SIG-M5 treated with dmso at 0.1 percent for 504 hours (cell line): ENCODE measurements at regions not wholly inside any gene's neighbourhood (a gene's known extent, or its start where the extent isn't known, plus 50 kb on each side); places are given as distances from the start of the nearest gene placed in this dataset.

Experiments used
- DNase-seq: peaks from one replicate; lab custom pipeline; 2025; ENCODE audit not compliant: unreplicated experiment; lab: John Stamatoyannopoulos, UW

DNA sequence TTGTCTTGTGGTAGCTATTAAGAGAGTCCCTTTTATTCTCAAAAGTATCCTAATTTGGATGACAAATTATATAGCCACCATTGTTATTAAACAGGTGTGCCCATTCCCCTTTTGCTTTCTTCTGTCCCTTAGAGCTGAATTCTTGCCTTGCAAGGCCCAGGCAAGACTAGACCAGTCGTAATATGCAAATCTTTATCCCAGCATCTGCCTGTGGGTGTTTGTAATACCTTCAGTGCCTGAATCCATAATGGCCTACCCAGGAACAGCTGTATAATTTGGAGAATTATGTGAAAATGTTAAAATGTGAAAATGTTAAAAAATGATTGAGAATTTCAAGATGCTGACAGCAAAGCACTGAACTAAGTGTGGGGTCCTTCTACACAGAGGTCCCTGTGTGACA is 403.0 kb upstream of the RBMS3 start:
- no peak for DNase-seq

DNA sequence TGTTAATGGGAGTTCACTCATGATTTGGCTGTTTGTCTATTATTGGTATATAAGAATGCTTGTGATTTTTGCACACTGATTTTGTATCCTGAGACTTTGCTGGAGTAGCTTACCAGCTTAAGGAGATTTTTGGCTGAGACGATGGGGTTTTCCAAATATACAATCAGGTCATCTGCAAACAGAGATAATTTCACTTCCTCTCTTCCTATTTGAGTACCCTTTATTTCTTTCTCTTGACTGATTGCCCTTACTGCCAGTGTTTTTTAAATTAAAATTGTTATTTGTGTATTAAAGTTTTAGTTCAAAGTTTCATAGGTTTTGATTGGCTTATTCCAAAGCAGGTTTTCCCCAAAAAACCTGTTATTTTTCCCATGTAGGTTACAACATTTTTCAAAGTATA is 390.5 kb upstream of the RBMS3 start:
- no peak for DNase-seq

DNA sequence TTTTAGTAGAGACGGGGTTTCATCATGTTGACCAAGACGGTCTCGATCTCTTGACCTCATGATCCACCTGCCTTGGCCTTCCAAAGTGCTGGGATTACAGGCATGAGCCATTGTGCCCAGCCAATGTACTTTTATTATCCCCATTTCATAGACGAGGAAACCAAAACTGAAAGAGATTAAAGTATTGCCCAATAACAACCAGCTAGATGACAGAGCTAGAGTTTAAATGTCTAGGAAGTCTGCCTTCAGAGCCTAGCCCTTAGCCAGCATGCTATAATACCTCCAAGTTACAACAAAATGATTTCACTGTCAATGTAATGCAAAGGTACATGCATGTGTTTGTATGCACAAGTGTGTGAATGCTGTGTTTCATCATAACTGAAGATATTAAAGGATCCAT is 389.4 kb upstream of the RBMS3 start:
- no peak for DNase-seq

DNA sequence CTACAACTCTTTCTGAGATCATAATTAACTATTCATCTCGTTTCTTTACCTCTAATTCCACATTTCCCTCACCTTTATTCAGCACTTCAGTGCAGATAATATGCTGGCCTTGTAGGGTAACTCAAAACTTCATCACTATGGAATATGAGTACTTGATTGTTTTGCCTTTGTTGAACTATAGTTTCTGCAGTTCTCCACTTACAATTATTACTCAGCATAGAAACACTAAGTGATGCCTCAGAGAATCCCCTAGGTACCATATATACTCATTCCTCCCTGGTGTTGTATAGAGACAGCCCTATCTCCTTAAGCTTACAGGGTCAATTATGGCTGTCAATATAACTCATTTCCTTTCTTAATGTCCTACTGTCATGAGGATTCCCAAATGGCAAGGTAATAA is 380.6 kb upstream of the RBMS3 start:
- DNase-seq: no peak

DNA sequence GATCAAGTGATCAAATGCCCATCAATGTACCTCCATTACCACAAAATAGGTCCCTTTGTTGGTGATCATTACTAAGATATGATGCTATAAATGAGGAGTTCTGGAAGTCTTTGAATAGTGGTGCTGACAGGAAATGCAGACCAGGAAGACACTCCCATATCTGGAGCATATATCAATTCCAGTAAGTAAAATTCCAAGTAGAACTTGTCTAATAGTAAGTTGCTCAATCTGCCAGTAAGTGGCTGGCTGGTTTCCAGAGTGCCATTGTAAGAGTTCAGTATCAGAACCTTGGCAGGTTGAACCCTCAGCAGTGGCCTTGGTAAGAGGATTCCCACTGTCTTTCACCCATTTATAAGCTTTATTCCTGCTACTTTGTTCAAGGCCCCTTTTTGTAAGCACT is 379.9 kb upstream of the RBMS3 start:
- DNase-seq: no peak

DNA sequence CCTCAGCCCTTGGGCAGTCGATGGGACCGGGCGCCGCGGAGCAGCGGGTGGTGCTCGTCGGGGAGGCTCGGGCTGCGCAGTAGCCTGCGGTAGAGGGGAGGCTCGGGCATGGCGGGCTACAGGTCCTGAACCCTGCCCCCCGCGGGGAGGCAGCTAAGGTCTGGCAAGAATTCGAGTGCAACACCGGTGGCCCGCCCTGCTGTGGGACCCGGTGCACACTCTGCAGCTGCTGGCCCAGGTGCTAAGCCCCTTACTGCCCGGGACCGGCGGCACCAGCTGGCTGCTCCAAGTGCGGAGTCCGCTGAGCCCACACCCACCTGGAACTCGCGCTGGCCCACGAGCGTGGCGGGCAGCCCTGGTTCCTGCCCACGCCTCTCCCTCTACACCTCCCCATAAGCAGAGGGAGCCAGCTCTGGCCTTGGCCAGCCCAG is 377.7 kb upstream of the RBMS3 start:
- no peak for DNase-seq

DNA sequence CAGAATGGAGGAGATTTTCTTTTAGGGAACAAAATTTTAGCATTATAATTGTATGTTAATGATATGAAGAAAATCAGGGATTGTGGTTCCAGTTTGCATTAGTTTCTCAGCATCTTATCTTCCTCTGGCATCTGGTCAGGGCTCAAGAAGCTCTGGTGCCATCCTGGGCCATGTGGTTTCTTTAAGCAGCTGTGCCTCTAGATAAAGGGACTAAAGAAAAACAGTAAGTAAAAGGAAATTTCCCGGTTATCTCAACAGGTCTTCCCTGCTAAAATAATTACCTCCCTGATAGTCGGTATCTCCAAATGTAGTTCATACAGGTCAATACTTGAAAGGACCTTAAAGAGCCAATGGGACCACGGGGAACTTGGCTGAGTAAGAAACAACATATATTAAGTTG is 375.1 kb upstream of the RBMS3 start:
- DNase-seq: no peak

DNA sequence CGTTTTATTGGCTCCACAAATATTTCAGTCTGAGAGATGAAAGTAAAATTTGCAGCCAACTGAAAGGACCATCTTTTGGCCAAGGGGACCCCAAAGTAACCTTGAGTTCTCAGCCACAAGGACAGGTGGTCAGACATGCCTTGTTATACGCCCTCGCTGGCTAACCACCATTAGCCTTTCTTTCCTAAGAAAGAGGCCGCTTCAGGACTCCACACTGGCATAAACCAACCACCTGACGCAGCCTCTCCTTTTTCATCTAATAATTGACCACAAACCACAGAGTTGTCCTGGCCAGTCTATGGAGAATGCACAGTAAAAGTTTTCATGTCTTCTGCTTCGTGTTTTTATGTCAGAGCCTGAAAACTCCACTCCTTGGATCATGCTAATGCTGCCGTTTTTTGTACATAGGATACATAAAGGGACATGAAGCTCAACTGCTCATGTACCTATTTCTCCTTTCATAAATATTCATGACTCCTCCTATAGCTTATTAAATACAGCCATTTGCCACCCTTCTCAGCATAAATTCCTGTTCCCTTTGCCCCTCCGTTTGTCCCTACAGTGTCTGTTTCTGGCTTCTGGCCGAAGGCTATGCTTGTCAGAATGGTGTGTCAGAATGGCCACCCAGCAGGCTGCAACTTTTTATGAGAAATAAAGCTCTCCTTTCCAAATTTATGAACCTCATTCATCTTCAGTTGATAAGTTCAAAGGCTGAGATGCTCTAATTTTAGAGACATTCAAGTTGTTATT is 374.1 kb upstream of the RBMS3 start:
- no peak for DNase-seq

DNA sequence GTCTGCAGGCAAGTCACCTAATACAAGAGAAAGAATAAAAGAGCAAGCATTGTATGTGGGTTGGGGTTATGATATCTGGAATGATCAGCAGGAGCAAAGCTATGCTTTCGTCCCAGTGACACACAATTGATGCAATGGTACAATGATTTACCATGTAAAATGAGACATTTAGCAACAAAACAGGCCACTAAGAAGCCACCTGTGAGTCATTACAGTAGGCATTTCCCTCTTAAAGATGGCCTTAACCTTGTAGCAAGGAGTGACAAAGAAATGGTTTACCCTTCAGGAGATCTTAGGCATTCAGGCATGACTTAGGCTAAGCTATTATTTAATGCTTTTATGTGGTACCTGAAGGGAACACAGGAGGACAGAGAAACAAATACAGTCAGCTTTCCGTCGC is 373.3 kb upstream of the RBMS3 start:
- no peak for DNase-seq

DNA sequence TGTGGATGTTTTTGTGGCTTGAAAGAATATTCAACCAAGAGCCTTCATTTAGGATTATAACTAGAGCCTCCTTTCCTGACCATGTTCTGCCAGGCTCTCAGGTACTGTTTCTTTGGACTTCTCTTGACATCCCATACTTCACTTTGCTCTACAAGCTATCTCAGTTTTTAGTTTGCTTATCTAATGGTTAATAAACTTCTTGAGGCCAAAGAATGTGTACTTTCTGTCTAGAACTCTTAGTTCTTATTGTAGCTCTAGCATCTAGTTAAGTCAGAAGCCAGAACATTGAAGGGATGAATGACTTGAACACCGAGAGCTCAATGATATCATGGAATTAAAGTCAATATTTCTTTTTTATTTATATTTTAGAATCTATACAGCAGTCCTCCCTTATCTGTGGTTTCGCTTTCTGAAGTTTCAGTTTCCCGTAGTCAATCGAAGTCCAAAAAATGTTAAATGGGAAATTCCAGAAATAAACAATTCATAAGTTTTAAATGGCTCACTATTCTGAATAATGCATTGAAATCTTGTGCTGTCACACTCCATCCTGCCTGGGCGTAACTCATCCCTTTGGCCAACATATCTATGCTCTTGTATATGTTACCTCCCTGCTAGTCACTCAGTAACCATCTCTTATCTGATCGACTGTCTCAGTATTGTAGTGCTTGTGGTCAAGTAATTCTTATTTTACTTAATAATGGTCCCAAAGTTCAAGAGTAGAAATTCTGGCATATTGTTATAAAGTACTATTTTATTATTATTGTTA is 368.6 kb upstream of the RBMS3 start:
- DNase-seq: no peak

DNA sequence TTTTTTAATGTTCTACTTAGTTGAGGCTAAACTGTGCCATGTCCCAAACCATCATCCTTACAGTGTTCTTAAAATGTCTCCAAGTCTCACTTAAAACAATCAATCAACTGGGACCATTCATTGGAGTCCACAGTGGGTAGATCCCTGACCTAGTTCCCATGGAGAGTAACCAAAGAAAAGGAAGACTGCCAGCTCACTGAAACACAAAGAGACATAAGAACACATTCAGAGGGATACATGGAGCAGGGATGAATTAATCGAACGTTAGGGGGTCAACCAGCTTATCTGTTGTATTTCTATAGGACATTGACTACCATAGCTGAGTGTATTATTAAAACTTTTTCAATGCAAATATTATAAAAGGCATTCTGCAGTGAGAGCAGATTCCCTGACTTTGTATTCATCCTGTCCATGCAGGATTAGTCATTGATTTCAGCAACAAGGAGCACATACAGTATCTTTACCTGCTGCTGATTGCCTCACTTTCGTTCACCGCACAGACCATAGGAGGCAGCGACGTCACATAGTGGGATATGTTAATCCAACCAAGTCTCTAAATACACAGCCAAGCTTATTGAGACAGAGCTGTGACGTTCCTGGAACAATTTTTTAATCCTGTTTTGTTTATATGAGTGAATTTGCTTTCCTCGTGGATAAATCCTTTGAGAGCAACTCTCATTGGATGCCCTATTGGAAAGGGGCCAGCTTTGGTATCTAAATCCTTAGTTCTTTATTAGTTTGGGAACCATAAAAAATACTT is 364.9 kb upstream of the RBMS3 start:
- no peak for DNase-seq

DNA sequence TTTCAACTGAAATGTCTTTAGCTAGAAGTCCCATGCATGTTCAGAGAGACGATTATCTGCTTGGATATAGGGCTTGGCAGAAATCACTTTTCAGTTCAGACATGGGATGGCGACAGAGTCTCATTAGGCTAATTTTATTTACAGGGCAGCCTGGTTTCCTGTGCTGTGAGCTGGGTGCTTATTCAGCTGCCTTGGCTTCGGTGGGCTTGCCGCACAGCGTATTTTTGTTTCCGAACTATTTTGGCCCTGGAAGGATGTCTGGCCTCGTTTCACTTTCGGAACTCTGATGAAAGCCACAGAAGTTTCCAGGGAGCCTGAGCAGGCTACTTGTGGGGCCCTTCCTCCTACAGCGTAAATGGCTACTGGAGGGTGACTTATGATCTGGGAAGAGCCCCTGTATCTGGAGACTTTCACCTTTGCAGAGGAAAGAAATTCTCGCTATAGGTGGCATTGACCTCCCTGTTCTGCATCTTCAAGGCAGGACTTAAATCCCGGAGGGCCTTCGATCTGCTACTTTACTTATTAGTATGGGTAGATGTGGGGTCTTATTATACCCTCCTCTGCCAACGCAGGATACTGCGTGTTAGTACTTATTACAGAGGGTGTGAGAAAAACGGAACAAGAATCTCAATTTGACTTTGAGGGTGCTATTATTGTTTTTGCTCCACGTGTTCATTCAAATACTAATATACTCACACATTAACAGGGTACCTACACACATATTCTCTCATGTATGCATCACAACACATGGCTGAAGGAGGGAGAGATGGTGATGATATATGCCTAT is 364.0 kb upstream of the RBMS3 start:
- DNase-seq: no peak

DNA sequence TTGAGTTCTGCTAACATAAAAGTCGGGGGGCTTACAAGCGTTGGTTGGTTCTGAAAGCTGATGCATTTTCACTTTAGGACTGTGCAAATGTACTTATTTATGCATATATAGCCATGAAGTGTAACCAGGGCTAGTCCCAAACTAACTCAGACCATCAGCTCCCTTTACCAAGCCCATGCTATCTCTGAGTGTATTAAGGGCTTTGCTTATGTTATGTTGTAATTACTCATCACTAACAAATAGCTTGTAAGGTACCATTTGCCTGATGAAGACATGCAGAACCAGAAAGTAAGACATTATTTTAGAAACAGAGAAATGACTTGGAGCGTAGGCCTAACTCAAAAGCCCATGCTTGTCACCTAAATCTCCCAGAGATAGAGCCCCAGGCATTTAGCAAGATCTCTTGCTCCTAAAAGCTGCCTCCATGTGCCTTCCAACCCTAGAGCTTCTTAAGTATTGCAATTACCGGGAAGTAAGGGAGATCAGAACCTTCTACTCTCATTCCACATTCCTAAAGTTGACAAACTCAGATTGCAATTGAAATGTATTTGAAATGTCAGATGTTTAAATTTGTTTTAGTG is 362.9 kb upstream of the RBMS3 start:
- no peak for DNase-seq

DNA sequence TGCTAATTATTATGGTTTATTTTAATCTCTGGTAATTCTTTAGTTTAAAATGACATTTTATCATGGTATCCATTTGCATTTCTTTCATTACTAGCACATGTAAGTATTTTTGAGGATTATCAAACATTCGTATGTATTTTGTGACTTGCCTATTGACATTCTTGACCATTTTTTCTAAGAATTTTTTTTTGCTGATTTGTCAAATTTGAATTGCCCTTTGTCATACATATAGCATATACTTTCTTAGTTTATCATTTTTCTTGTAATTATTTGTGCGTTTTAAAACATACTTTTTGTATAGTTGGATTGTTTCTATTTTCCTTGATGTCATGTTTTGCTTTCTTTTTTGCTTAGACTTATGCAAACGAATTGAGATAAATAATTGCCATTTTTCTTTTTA is 358.5 kb upstream of the RBMS3 start:
- no peak for DNase-seq

DNA sequence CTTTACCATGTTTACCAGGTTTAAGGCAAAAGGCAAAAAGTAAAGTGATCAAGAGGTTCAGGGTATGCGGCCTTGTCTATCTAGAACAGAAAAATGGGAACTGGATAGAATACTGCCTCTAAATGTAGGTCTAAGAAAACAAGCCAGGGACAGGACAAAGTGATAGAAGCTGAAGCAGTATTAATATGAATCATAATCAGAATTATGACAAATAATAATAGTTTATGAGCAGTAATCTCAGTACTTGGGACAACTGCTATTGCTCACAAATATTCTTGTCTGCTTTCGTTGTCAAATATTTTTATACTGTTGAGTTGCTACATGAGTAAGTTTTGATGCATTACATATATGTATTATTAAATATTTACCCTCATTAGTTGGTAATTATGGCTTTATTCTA is 356.9 kb upstream of the RBMS3 start:
- DNase-seq: no peak

DNA sequence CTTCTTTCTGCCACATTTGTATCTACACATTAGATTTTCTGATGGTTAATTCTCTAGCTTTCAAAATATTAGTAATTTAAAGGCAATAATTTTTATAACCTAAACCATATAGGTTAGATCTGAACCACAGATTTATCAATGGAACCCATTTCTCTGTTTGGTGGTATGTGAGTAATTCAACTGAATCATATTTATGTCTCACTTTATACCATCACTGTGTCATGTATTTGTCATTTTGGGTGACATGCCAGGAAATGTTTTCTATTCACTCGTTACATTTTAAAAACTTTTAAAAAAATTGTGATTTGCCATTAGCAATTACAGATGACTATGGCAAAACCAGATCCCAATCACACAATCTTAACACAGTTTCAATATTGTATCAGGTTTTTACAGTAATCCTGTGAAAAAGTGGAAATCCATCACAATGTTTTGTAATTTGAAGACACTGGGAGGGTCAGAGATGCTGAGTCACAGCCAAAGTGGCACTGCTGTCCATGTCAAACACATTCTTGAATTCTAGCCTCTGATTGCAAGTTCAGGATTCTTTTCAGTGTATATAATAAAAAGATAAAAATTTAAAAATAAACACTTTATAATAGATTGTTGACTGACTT is 356.0 kb upstream of the RBMS3 start:
- no peak for DNase-seq

DNA sequence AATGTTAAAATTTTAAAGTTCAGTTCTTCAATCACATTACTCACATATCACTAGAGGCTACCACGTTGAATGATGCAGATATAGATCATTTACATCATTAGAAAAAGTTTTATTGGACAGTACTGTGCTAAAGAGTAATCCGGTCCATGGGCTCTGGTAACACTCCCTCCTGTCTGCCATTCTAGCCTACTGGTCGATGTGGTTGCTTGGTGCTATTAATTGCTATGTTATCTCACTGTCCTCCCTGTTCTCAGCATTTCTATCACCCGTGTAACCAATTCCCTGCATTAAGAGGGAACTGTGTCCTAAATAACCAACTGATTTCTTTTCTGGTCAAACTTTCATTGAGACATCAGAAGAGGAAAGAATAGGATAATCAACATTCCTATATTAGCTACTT is 347.5 kb upstream of the RBMS3 start:
- no peak for DNase-seq

DNA sequence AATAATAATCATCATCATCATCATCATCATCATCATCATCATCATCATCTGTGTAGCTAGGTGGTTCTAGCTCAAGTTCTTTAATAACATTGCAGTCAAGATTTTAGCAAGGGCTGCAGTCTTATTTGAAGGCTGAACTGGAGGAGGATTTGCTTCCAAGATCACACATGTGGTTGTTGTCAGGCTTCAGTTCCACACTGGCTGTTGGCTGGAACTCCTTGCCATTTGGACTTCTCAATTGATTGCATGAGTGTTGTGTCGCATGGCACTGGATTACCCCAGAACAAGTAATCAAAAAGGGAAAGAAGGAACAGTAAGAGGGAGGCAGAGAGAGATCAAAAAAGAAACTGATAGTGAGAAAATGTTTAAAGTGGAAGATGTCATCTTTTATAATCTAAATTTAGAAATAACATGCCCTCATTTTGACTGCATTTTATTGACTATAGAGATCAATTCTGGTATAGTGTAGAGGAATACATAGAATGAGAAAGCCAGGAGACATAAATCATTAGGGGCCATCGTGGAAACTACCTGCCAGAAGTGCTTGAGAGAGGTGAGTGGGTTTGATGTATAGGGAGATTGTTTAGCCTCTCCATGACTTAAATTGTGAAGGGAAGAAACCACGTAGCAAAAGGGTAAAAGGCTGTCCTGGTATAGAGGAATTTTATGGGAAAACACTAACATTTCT is 346.6 kb upstream of the RBMS3 start:
- no peak for DNase-seq

DNA sequence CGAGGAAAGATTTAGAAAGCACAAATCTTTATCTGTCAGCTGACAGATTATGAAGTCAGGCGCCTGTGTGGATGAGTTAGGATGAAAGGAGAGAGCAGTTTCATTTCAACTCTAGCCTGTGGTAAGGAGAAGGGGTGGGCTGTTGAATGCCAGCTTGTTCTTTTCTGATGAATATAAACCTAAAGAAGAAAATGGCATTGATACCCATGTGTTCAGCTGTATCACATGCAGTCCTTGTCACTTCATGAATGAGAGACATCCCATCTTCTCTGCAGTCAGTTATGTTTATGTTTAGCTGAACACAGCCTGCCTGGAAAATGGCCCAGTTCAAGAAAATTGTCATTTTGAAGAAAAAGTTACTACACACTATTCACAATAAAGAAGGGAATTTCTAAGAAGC is 345.7 kb upstream of the RBMS3 start:
- no peak for DNase-seq

DNA sequence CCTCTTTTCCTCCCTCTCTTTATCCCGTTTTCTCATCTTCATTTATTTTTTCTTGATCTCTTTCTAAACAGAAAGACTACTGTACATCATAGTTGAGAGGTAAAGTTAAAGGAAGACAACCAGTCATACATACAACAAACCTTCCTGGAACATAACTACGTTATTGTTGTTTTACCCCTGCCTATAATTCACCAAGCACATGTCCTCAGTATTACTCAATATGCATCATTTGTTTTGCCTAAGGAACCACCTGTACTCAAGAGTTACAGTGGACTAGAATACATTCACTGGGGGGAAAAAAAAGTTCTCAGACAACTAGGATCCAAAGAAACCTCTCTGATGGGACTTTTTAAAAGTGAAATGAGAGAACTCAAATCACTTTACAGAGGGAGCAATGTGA is 344.7 kb upstream of the RBMS3 start:
- no peak for DNase-seq
